ENCODE measurements at regions not wholly inside any gene's neighbourhood (a gene's known extent, or its start where the extent isn't known, plus 50 kb on each side); places are given as distances from the start of the nearest gene placed in this dataset.

- Histone ChIP-seq H2AFZ (ENCODE audit: low read length) (no peak overlapping the region), H3K4me2 (ENCODE audit: insufficient read depth, low read length) (no peak overlapping the region), H3K4me1 (ENCODE audit: insufficient read depth, low read length) (no peaks in the 10 kb centered on the region), H3K27ac (ENCODE audit: low read depth, low read length) (no peak overlapping the region), H3K79me2 (ENCODE audit: insufficient read depth, low read length) (no peaks in the 10 kb centered on the region), H3K4me3 (ENCODE audit: insufficient read depth, low read length) (no peak overlapping the region), H3K9me3 (ENCODE audit: low read depth, low read length) (no peaks in the 10 kb centered on the region), H3K36me3 (ENCODE audit: insufficient read depth, low read length) (no peaks in the 10 kb centered on the region), H3K27me3 (ENCODE audit: insufficient read depth, low read length) (no peaks in the 10 kb centered on the region), H4K20me1 (ENCODE audit: insufficient read depth, low read length) (no peaks in the 10 kb centered on the region)
- DNase-seq (ENCODE audit: insufficient read length, low spot score, missing footprints): no peak
- no peak for TF ChIP-seq CTCF (IDR thresholded peaks at IDR 0.05; ENCODE audit: extremely low read depth, low read depth, low read length)
These were observed 170.6 kb downstream of the METTL4 start for GRCh38 chr18:2400701-2401196.

GRCh38 chr18:2402084-2402483 is 169.2 kb downstream of the METTL4 start:
- Histone ChIP-seq H4K20me1 (ENCODE audit: insufficient read depth, low read length) (no peaks in the 10 kb centered on the region), H3K4me2 (ENCODE audit: insufficient read depth, low read length) (no peak overlapping the region), H3K27me3 (ENCODE audit: insufficient read depth, low read length) (no peaks in the 10 kb centered on the region), H3K27ac (ENCODE audit: low read depth, low read length) (no peak overlapping the region), H2AFZ (ENCODE audit: low read length) (no peak overlapping the region), H3K9me3 (ENCODE audit: low read depth, low read length) (no peaks in the 10 kb centered on the region), H3K79me2 (ENCODE audit: insufficient read depth, low read length) (no peaks in the 10 kb centered on the region), H3K4me3 (ENCODE audit: insufficient read depth, low read length) (no peak overlapping the region), H3K4me1 (ENCODE audit: insufficient read depth, low read length) (no peaks in the 10 kb centered on the region), H3K36me3 (ENCODE audit: insufficient read depth, low read length) (no peaks in the 10 kb centered on the region)
- no peak for TF ChIP-seq CTCF (IDR thresholded peaks at IDR 0.05; ENCODE audit: extremely low read depth, low read depth, low read length)
- DNase-seq (ENCODE audit: insufficient read length, low spot score, missing footprints): no peak

GRCh38 chr18:2406544-2406943 is 164.8 kb downstream of the METTL4 start:
- Histone ChIP-seq H3K27ac (ENCODE audit: low read depth, low read length) (no peak overlapping the region), H3K36me3 (ENCODE audit: insufficient read depth, low read length) (no peaks in the 10 kb centered on the region), H3K9me3 (ENCODE audit: low read depth, low read length) (no peaks in the 10 kb centered on the region), H2AFZ (ENCODE audit: low read length) (no peak overlapping the region), H4K20me1 (ENCODE audit: insufficient read depth, low read length) (no peaks in the 10 kb centered on the region), H3K4me3 (ENCODE audit: insufficient read depth, low read length) (no peak overlapping the region), H3K79me2 (ENCODE audit: insufficient read depth, low read length) (no peaks in the 10 kb centered on the region), H3K4me1 (ENCODE audit: insufficient read depth, low read length) (peaks cover 10% of the 10 kb centered on the region), H3K27me3 (ENCODE audit: insufficient read depth, low read length) (no peaks in the 10 kb centered on the region), H3K4me2 (ENCODE audit: insufficient read depth, low read length) (no peak overlapping the region)
- TF ChIP-seq CTCF (IDR thresholded peaks at IDR 0.05; ENCODE audit: extremely low read depth, low read depth, low read length): no peak
- no peak for DNase-seq (ENCODE audit: insufficient read length, low spot score, missing footprints)

GRCh38 chr18:2407961-2408360 is 163.3 kb downstream of the METTL4 start:
- no peak for DNase-seq (ENCODE audit: insufficient read length, low spot score, missing footprints)
- H3K9me3 ChIP-seq (ENCODE audit: low read depth, low read length): no peaks in the 10 kb centered on the region
- H3K36me3 ChIP-seq (ENCODE audit: insufficient read depth, low read length): no peaks in the 10 kb centered on the region
- H3K4me1 ChIP-seq (ENCODE audit: insufficient read depth, low read length): peaks cover 14% of the 10 kb centered on the region
- H3K4me2 ChIP-seq (ENCODE audit: insufficient read depth, low read length): no peak overlapping the region
- H3K4me3 ChIP-seq (ENCODE audit: insufficient read depth, low read length): no peak overlapping the region
- H3K79me2 ChIP-seq (ENCODE audit: insufficient read depth, low read length): no peaks in the 10 kb centered on the region
- no peaks in the 10 kb centered on the region for H4K20me1 ChIP-seq (ENCODE audit: insufficient read depth, low read length)
- H3K27me3 ChIP-seq (ENCODE audit: insufficient read depth, low read length): no peaks in the 10 kb centered on the region
- no peak overlapping the region for H3K27ac ChIP-seq (ENCODE audit: low read depth, low read length)
- no peak overlapping the region for H2AFZ ChIP-seq (ENCODE audit: low read length)
- no peak for TF ChIP-seq CTCF (IDR thresholded peaks at IDR 0.05; ENCODE audit: extremely low read depth, low read depth, low read length)

Data from osteoblast (primary cell).